IPS DF 19.7 (cell line): ENCODE measurements at regions not wholly inside any gene's neighbourhood (a gene's known extent, or its start where the extent isn't known, plus 50 kb on each side); places are given as distances from the start of the nearest gene placed in this dataset.

Source experiments
- DNase-seq: peaks from one replicate; pipeline ENCODE4 v3.0.0-alpha.2; 2013; ENCODE audit warnings: low read depth, low spot score

GRCh38 chr1:59170659-59171058, 126.2 kb upstream of the FGGY start:
- no peak for DNase-seq

- no peak for DNase-seq
These were observed 125.1 kb upstream of the FGGY start for GRCh38 chr1:59171788-59172187.

GRCh38 chr1:59172693-59173092, 124.2 kb upstream of the FGGY start:
- no peak for DNase-seq

- no peak for DNase-seq
These were observed 123.2 kb upstream of the FGGY start for GRCh38 chr1:59173721-59174120.

GRCh38 chr1:59176471-59176870, 120.4 kb upstream of the FGGY start:
- no peak for DNase-seq

- DNase-seq, result no peak
These were observed 119.1 kb upstream of the FGGY start for GRCh38 chr1:59177756-59178155.

- no peak for DNase-seq
These were observed 118.3 kb upstream of the FGGY start for GRCh38 chr1:59178339-59179187.

- no peak for DNase-seq
These were observed 117.2 kb upstream of the FGGY start for GRCh38 chr1:59179673-59180072.

GRCh38 chr1:59180735-59181134, 116.2 kb upstream of the FGGY start:
- no peak for DNase-seq

- DNase-seq, result no peak
These were observed 113.1 kb upstream of the FGGY start for GRCh38 chr1:59183749-59184317.

- no peak for DNase-seq
These were observed 112.5 kb upstream of the FGGY start for GRCh38 chr1:59184365-59184905.

GRCh38 chr1:59185163-59185860, 111.6 kb upstream of the FGGY start:
- DNase-seq, result no peak

GRCh38 chr1:59186656-59187055, 110.2 kb upstream of the FGGY start:
- no peak for DNase-seq

- no peak for DNase-seq
These were observed 108.3 kb upstream of the FGGY start for GRCh38 chr1:59188413-59189213.

GRCh38 chr1:59193443-59194093, 103.3 kb upstream of the FGGY start:
- no peak for DNase-seq

- no peak for DNase-seq
These were observed 102.3 kb upstream of the FGGY start for GRCh38 chr1:59194621-59195020.

GRCh38 chr1:59195151-59195550, 101.7 kb upstream of the FGGY start:
- no peak for DNase-seq

GRCh38 chr1:59198564-59198963, 98.3 kb upstream of the FGGY start:
- DNase-seq, result no peak

GRCh38 chr1:59199147-59199546, 97.7 kb upstream of the FGGY start:
- DNase-seq, result no peak

GRCh38 chr1:59199719-59200376, 97.0 kb upstream of the FGGY start:
- no peak for DNase-seq

- DNase-seq, result no peak
These were observed 95.6 kb upstream of the FGGY start for GRCh38 chr1:59201341-59201740.
